H4 (cell line): ENCODE measurements at regions not wholly inside any gene's neighbourhood (a gene's known extent, or its start where the extent isn't known, plus 50 kb on each side); places are given as distances from the start of the nearest gene placed in this dataset.
"Not testable (repeated sequence)": the region's sequence is repeated elsewhere in the genome, so short reads cannot be mapped to it uniquely, and the experiment has no call there.

Experiments
- DNase-seq: peaks from one replicate; pipeline ENCODE4 v3.0.0-alpha.2; 2015; ENCODE audit warnings: low spot score

GRCh38 chr1:143619851-143620250 is 351.9 kb downstream of the FAM72C start:
- DNase-seq = no peak

GRCh38 chr1:143611159-143611558 is 360.6 kb downstream of the FAM72C start:
- DNase-seq = no peak

GRCh38 chr1:143610196-143610595 is 361.6 kb downstream of the FAM72C start:
- no peak for DNase-seq

DNA sequence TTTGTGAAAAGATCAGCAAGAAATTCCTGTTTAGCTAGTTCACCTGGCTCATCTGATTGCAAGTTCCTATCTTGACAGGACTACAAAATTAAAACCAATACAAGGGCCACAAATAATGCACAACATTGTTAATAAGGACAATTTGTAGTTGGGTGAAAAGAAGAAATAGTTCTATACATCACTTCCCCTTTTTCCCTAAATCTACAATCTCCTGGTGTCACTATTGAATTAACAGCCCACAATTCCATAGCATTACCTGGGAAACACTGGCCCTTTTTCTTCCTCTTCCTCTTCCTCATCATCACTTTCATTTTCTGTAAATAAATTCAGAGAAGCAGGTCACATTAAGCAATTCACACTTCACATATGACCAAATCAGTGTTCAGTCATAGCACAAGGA is 366.9 kb downstream of the FAM72C start:
- DNase-seq = no peak

DNA sequence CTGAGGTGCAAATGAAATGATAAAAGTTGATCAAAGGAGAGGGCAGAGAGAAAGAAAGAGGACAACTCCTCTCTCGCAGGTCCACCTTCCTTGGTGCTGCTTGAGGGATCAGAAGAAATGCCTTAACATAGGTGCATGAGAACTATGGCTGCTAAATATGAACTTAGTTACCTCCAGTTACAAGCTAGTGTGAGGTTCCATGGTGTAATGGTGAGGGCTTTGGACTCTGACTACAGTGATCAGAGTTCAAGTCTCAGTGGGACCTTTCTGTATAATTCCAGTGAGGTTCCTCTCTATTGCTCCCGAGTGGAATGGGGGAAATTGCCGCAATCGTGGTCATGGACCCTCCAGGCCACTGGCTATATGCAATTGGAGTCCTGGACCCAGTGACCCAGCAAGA is 387.3 kb downstream of the FAM72C start:
- no peak for DNase-seq

DNA sequence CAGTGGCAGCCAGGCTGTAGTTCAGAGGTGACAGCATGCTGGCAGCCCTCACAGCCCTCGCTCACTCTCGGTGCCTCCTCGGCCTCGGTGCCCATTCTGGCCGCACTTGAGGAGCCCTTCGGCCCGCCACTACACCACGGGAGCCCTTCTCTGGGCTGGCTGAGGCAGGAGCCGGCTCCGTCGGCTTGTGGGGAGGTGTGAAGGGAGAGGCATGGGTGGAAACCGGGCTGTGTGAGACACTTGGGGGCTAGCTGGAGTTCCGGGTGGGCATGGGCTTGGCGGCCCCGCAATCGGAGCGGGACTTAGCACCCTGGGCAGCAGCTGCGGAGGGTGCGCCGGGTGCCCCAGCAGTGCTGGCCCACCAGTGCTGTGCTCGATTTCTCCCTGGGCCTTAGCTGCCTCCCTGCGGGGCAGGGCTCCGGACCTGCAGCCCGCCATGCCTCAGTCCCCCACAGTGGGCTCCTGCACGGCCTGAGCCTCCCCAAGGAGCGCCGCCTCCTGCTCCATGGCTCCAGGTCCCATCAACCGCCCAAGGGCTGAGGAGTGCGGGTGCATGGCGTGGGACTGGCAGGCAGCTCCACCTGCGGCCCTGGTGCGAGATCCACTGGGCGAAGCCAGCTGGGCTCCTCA is 396.8 kb downstream of the FAM72C start:
- DNase-seq = no peak

GRCh38 chr1:143572661-143573060 is 399.1 kb downstream of the FAM72C start:
- DNase-seq = not testable (repeated sequence)

DNA sequence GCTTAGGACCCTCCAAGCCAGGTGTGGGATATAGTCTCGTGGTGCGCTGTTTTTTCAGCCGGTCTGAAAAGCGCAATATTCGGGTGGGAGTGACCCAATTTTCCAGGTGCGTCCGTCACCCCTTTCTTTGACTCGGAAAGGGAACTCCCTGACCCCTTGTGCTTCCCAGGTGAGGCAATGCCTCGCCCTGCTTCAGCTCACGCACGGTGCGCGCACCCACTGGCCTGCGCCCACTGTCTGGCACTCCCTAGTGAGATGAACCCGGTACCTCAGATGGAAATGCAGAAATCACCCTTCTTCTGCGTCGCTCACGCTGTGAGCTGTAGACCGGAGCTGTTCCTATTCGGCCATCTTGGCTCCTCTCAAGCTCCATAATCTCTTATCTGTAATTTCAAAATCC is 408.0 kb downstream of the FAM72C start:
- not testable (repeated sequence) for DNase-seq

DNA sequence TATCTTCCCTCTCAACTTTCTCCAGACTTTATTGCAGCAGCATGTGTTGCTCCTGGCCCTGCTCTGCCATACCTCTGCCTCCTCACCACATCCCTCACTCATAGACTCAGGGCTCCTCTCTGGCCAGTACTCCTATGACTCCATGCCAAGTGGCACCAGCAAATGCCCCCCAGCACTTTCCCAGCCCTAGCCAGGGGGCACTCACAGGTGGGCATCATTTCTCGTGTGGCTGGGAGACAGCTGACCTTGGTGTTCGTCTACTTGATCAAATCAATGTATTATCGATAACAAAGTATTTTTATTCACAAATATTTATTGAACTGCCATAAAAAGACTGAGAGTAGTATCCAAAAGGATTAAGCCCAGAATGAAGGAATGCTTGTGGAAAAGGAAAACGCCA is 418.2 kb downstream of the FAM72C start:
- DNase-seq = no peak

DNA sequence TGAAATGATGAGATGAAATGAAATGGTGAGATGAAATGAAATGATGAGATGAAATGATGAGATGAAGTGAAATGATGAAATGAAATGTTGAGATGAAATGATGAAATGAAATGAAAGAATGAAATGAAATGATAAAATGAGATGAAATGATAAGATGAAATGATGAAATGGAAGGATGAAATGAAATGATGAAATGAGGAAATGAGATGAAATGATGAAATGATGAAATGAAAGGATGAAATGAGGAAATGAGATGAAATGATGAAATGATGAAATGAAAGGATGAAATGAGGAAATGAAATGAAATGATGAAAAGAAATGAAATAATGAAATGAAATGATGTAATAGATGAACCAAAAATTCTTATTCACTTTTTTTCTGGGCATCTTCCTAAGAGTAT is 467.1 kb downstream of the FAM72C start:
- not testable (repeated sequence) for DNase-seq

DNA sequence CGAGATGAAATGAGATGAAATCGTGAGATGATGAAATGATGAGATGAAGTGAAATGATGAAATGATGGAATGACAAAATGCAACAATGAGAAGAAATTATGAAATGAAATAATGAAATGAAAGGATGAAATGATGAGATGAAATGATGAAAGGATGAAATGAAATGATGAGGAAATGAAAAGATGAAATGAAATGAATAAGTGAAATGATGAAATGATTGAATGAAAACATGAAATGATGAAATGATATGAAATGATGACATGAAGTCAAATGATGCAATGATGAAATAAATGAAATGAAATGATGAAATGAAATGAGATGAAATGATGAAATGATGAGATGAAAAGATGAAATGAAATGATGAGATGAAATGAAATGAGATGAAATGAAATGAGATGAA is 467.7 kb downstream of the FAM72C start:
- DNase-seq = not testable (repeated sequence)

DNA sequence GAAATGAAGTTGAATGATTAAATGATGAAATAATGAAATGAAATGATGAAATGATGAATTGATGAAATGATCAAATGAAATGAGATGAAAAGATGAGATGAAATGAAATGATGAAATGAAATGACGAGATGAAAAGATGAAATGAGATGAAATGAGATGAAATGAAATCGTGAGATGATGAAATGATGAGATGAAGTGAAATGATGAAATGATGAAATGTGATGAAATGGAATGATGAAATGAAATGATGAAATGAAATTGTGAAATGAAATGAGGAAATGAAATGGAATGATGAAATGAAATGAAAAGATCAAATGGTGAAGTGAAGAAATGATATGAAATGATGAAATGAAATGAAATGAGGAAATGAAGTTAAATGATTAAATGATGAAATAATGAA is 468.7 kb downstream of the FAM72C start:
- DNase-seq = not testable (repeated sequence)

DNA sequence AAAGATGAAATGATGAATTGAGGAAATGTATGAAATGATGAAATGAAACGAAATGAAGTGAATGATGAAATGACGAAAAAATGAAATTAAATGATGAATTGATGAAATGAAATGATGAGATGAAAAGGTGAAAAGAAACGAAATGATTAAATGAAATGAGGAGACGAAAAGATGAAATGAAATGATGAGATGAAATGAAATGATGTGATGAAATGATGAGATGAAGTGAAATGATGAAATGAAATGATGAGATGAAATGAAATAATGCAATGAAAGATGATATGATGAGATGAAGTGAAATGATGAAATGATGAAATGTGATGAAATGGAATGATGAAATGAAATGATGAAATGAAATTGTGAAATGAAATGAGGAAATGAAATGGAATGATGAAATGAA is 469.7 kb downstream of the FAM72C start:
- not testable (repeated sequence) for DNase-seq

- peak; percentile 0 for DNase-seq
These were observed 473.6 kb downstream of the FAM72C start for GRCh38 chr1:143498059-143498749.

GRCh38 chr1:143497374-143497747 is 474.4 kb downstream of the FAM72C start:
- no peak for DNase-seq

DNA sequence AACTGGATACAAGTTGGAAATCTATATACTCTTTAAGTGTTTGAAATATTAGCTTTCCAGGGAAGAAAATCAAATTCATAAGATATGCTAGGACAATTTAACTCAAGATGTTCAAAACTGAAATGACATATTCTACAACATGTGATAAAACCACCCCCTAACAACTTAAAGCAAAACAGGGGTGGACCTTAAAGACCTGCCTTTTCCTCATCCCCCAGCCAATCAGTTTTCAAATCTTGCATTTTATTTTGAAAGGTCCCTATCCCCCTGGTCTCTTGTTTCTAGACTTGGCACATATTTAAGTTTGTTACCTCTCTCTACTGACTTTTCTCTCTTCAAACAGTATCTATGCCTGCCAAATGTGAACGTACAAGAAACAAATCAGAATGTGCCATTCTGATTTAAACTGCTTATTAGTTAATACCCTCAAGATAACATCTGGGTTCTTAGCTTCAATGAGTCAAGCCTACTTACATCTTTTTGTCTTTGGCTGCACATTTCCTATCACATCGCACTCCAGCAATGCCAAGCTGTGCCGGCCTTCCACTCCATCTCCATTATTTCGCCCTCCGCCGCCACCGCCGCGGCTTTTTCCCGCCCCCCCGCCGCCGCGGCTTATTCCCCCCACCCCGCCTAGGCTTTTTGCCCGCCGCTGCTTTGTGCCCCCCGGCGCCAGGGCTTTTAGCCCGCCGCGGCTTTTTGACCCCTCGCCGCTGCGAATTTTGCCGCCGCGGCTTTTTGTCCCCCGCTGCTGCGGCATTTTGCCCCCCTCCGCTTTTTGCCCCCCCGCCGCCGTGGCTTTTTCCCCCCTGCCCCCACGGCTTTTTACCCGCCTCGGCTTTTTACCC is 475.0 kb downstream of the FAM72C start:
- DNase-seq = not testable (repeated sequence)
